Pancreas (tissue), 10 donors: ENCODE measurements at regions not wholly inside any gene's neighbourhood (a gene's known extent, or its start where the extent isn't known, plus 50 kb on each side); places are given as distances from the start of the nearest gene placed in this dataset.

Source experiments
- ATAC-seq, 4 donors: fragments of 200-7000 bp; cut with Tn5 transposase; one replicate each; pipeline versions ENCODE4 v1.8.0 to v1.9.1; 2020; ENCODE audit warnings: mild to moderate bottlenecking in 4 of 4, moderate library complexity in 4 of 4
- DNase-seq, 6 donors: peaks; one replicate each; pipeline ENCODE4 v3.0.0-alpha.2; 2020
- FAIRE-seq: peaks from 2 replicates; lab custom pipeline; 2012; peaks lifted over from hg19 to GRCh38; lab: Jason Lieb, UNC
- H3K27ac ChIP-seq, 4 donors: fragments of 200-600 bp; sonication (generic); 1 replicate in 3 of 4; 2 replicates in 1 of 4; pipeline versions ENCODE4 v1.5.0 to v1.8.0; 2020
- H3K27me3 ChIP-seq, 4 donors: fragments of 200-600 bp; one replicate each; pipeline ENCODE4 v1.8.0; 2021
- H3K36me3 ChIP-seq, 3 donors: fragments of 200-600 bp; sonication (generic) in 1 of 3; one replicate each; pipeline versions ENCODE4 v1.5.0 to v1.8.0; 2020 to 2021
- H3K4me1 ChIP-seq, 3 donors: fragments of 200-600 bp; one replicate each; pipeline ENCODE4 v1.8.0; 2021
- H3K4me3 ChIP-seq, 4 donors: fragments of 200-600 bp; sonication (generic) in 2 of 4; one replicate each; pipeline versions ENCODE4 v1.5.0 to v1.8.0; 2020 to 2021
- H3K9me3 ChIP-seq, 4 donors: fragments of 200-600 bp; one replicate each; pipeline ENCODE4 v1.8.0; 2021
- WGBS, 2 donors: extraction: QIAGEN DNeasy Blood & Tissue Kit; methylation state at CpG; one replicate each; pipeline ENCODE4 v1.1.7; 2013; 5-methylcytosine and 5-hydroxymethylcytosine counted together
- intact Hi-C, 3 donors: fragments of 100-400 bp; cut with DNase I; formaldehyde crosslinking; loops; one replicate each; pipeline versions ENCODE4 v1.11.1 to v1.14.2; 2022
- TF ChIP-seq, protein P1 (sequence below), 4 donors: fragments of 200-600 bp; sonication (generic) in 3 of 4; IDR thresholded peaks; one replicate each; pipeline versions ENCODE4 v1.5.0 to v1.8.0; 2021; ENCODE audit warnings: antibody characterized with exemption in 4 of 4
- donor health status: healthy with polysubstance abuse.
- donor health status: DM: no; HTN: no; CAD: no; lungs with moderate emphysema.
- donor health status: DM: no; HTN: no; CAD: no.
- donor health status: control.
- donor health status: control.
- donor health status: Bipolar disorder and iron deficiency.
- donor health status: DM: yes; HTN: yes; CAD: no.
- donor health status: DM: no; HTN: no; CAD: no.
- donor health status: DM: no; HTN: no; CAD: no.
- donor health status: DM: yes; HTN: yes; CAD: no.

DNA sequence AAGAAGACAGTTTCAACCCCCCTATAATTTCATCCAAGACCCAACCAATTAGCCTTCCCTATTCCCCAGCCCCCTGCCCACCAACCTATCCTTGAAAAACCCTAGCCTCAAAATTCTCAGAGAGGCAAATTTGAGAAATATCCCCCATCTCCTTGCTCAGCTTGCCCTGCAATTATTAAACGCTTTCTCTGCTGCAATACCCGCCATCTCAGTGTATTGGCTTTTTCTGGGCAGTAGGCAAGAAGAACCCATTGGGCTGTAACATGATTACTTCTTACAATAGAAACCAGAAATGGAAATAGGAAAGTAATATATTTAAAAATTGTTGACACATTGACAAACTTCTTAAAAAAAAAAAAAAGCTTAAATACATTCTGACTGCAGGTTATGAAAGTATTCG lies 140.6 kb upstream of the CCDC150 start:
- Histone ChIP-seq H3K4me1 (no peaks in the 10 kb centered on the region), H3K9me3 (no peaks in the 10 kb centered on the region), H3K27ac (no peak overlapping the region), H3K36me3 (no peaks in the 10 kb centered on the region), H3K27me3 (no peaks in the 10 kb centered on the region), H3K4me3 (no peak overlapping the region)
- ATAC-seq (no peak), DNase-seq (no peak), FAIRE-seq (no peak)
- WGBS, 2 donors, result 53 to 66% methylated on average over 3 of the region's 3 CpGs
- TF ChIP-seq, protein P1, sequence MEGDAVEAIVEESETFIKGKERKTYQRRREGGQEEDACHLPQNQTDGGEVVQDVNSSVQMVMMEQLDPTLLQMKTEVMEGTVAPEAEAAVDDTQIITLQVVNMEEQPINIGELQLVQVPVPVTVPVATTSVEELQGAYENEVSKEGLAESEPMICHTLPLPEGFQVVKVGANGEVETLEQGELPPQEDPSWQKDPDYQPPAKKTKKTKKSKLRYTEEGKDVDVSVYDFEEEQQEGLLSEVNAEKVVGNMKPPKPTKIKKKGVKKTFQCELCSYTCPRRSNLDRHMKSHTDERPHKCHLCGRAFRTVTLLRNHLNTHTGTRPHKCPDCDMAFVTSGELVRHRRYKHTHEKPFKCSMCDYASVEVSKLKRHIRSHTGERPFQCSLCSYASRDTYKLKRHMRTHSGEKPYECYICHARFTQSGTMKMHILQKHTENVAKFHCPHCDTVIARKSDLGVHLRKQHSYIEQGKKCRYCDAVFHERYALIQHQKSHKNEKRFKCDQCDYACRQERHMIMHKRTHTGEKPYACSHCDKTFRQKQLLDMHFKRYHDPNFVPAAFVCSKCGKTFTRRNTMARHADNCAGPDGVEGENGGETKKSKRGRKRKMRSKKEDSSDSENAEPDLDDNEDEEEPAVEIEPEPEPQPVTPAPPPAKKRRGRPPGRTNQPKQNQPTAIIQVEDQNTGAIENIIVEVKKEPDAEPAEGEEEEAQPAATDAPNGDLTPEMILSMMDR (IDR thresholded peaks at IDR 0.05), result no peak
- intact Hi-C loops, result no loop called here

DNA sequence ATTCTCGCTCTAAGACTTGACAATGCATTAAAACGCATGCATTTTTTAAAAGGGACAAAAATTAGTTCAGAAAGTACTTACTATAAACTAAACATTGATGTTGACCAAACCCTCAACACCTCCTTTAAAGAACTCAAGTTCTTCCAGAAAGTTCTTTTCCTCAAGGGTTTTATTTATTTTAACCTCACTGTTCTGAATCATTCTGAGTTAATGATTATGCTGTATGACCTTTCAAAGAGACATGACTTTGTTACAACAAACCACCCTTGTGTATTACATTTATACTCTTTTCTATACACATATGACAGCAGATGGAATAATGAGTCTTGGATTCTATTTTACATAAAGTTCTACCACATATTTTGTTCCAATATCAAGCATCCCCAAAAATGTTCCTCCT lies 139.8 kb upstream of the CCDC150 start:
- TF ChIP-seq, protein P1 (IDR thresholded peaks at IDR 0.05), result no peak
- ATAC-seq, result no peak

DNA sequence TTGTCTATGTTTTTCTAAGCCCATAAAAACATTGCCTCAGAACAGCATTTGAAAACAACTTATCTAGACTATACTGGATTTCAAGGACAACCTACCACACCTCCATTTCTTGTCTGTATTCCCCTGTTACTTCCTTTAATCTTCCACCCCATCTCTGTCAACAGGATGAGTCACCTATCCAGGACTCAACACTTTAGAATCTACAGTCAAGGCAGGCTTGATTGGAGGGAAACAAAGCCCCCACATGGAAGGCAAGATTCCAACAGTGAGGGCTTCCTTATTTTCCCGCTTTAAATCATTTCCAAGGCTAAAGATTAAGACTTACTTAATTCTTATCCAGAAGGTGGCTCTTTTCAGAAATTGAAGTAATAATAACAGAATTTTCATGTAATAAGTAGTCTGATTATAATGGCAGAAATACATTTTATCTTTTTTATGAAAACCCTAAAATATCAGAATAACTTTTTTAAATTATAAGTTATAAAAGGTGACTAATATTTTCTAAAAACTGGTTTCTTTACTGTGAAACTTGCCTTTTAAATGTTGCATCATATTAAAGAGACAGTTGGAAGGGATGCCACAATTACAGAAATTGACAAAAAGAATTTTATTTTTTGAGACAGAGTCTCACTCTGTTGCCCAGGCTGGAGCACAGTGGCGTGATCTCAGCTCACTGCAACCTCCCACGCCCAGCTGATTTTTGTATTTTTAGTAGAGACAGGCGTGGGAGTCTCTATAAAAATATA lies 138.7 kb upstream of the CCDC150 start:
- intact Hi-C loops, result no loop called here
- FAIRE-seq, result no peak
- ATAC-seq, result no peak
- DNase-seq, result no peak
- H3K27ac ChIP-seq, result no peak overlapping the region
- no peaks in the 10 kb centered on the region for H3K4me1 ChIP-seq
- H3K27me3 ChIP-seq, result no peaks in the 10 kb centered on the region
- no peaks in the 10 kb centered on the region for H3K36me3 ChIP-seq
- H3K4me3 ChIP-seq, result no peak overlapping the region
- H3K9me3 ChIP-seq, result no peaks in the 10 kb centered on the region
- 58 to 67% methylated on average over 4 of the region's 4 CpGs for WGBS, 2 donors
- TF ChIP-seq, protein P1 (IDR thresholded peaks at IDR 0.05), result no peak

More for the DNA sequence above, 139.8 kb upstream of the CCDC150 start:
- Histone ChIP-seq H3K27me3 (no peaks in the 10 kb centered on the region), H3K4me3 (no peak overlapping the region), H3K4me1 (no peaks in the 10 kb centered on the region), H3K9me3 (no peaks in the 10 kb centered on the region), H3K27ac (no peak overlapping the region), H3K36me3 (no peaks in the 10 kb centered on the region)
- FAIRE-seq (no peak), DNase-seq (no peak)
- intact Hi-C loops, result no loop called here
- WGBS, 2 donors, result 82 to 85% methylated on average over 2 of the region's 2 CpGs

DNA sequence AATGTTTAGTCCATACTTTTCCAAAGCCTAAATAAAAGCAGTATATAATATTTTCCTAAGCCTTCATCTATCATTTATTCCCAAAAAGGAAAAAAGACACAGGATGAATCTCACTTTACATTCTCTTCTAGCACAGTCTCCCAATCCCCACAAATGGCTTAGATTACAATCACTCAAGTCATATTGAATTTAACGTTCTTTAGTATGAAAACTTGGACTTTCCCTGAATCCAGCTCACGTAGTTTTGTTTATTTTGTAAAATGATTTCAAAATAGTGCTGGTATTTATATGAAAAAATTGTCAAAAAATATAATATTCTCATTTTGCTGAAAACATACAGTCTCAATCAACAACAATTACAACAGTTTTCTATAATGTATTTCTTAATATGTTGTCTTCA lies 137.7 kb upstream of the CCDC150 start:
- no peaks in the 10 kb centered on the region for H3K36me3 ChIP-seq
- no peaks in the 10 kb centered on the region for H3K9me3 ChIP-seq
- FAIRE-seq (no peak), ATAC-seq (no peak), DNase-seq (no peak)
- no peak overlapping the region for H3K27ac ChIP-seq
- TF ChIP-seq, protein P1 (IDR thresholded peaks at IDR 0.05), result no peak
- no peaks in the 10 kb centered on the region for H3K4me1 ChIP-seq
- no peaks in the 10 kb centered on the region for H3K27me3 ChIP-seq
- H3K4me3 ChIP-seq, result no peak overlapping the region
- WGBS, 2 donors, result 56 to 59% methylated on average over 2 of the region's 2 CpGs
- intact Hi-C loops, result no loop called here

DNA sequence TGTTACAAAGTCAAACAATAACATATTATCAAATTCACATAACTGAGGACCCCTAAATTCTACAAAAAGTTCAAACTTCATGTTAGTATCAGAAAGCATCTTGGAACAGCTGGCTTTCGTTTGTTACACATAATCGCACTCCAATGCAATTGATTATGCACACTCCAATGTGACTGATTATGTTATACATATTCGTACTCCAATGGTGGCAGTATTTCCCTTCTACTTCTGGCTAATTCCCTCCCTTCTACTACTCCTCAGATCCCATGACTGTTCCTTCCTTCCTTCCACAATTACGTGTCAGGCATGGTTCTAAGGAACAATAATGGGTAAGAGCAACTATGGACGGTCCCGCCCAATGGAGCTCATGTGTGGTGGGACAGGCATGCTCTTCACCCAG lies 137.1 kb upstream of the CCDC150 start:
- 77 to 83% methylated on average over 6 of the region's 6 CpGs for WGBS, 2 donors
- Histone ChIP-seq H3K4me3 (no peak overlapping the region), H3K27me3 (no peaks in the 10 kb centered on the region), H3K27ac (no peak overlapping the region), H3K36me3 (no peaks in the 10 kb centered on the region), H3K9me3 (no peaks in the 10 kb centered on the region), H3K4me1 (no peaks in the 10 kb centered on the region)
- FAIRE-seq (no peak), DNase-seq (no peak), ATAC-seq (no peak)
- intact Hi-C loops, result no loop called here
- TF ChIP-seq, protein P1 (IDR thresholded peaks at IDR 0.05), result no peak
